ENCODE measurements at regions not wholly inside any gene's neighbourhood (a gene's known extent, or its start where the extent isn't known, plus 50 kb on each side); places are given as distances from the start of the nearest gene placed in this dataset.
"Not testable (repeated sequence)": the region's sequence is repeated elsewhere in the genome, so short reads cannot be mapped to it uniquely, and the experiment has no call there.

DNA sequence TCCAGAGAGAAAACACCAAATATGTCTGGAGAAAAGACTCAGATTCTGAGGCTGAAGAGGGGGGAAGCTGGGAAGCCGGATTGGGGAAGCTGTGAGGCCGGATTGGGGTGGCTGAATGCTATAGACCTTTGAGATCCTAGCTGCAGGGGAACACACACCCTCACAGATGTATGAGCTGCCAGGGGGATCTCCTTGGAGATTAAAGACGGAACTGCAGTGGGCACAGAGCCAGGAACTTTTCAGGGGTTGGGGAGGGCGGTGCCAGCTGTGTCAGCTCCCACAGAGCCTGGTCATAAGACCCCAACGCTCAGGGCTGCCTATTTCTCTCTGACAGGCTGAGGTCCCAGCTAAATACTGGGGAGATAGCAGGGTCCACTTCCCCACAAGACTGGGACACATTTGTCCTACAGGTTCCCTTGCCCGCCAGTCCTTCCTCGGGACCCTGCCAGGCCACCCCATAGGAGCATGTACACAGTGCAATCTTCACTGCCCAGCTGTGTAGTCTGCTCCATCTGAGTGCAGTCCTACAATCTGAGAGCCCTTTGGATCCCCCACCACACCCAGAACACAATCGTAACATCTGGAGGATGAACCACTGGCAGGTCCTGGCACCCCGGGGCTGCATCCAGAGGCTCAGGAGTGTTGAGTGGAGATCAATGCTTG is 1893.9 kb downstream of the PCDH9 start:
- Histone ChIP-seq H3K36me3 (replicated peaks; ENCODE audit: insufficient read depth, low read depth) (no peaks in the 10 kb centered on the region), H3K27ac (no peak overlapping the region), H3K27me3 (no peaks in the 10 kb centered on the region), H3K4me1 (ENCODE audit: insufficient read depth) (no peaks in the 10 kb centered on the region), H3K4me2 (no peak overlapping the region), H2AFZ (no peak overlapping the region), H3K79me2 (no peaks in the 10 kb centered on the region), H3K4me3 (no peak overlapping the region), H4K20me1 (ENCODE audit: insufficient read depth, poor library complexity, severe bottlenecking) (no peaks in the 10 kb centered on the region), H3K9me2 (replicated peaks; ENCODE audit: insufficient read depth) (no peaks in the 10 kb centered on the region), H3K9me3 (ENCODE audit: low read depth) (no peaks in the 10 kb centered on the region)
- WGBS (ENCODE audit: low lambda C conversion rate, missing lambda C conversion rate) = 85% methylated on average over 9 of the region's 9 CpGs
- TF ChIP-seq EZH2phosphoT487 (IDR thresholded peaks at IDR 0.05; ENCODE audit: low read depth, severe bottlenecking, unreplicated experiment) = no peak
- no peak for TF ChIP-seq EZH2 (IDR thresholded peaks at IDR 0.05; ENCODE audit: borderline replicate concordance)
- no peak for TF ChIP-seq CTCF (IDR thresholded peaks at IDR 0.05; ENCODE audit: poor library complexity)
- no peak for DNase-seq (ENCODE audit: low spot score)

GRCh38 chr13:65330691-65331090 is 1899.4 kb downstream of the PCDH9 start:
- 95% methylated on average over 14 of the region's 14 CpGs for WGBS (ENCODE audit: low lambda C conversion rate, missing lambda C conversion rate)
- Histone ChIP-seq H3K27me3 (no peaks in the 10 kb centered on the region), H3K9me2 (replicated peaks; ENCODE audit: insufficient read depth) (no peaks in the 10 kb centered on the region), H3K36me3 (replicated peaks; ENCODE audit: insufficient read depth, low read depth) (no peaks in the 10 kb centered on the region), H3K4me2 (no peak overlapping the region), H3K9me3 (ENCODE audit: low read depth) (no peaks in the 10 kb centered on the region), H3K4me3 (no peak overlapping the region), H3K27ac (no peak overlapping the region), H3K79me2 (no peaks in the 10 kb centered on the region), H4K20me1 (ENCODE audit: insufficient read depth, poor library complexity, severe bottlenecking) (no peaks in the 10 kb centered on the region), H3K4me1 (ENCODE audit: insufficient read depth) (no peaks in the 10 kb centered on the region), H2AFZ (no peak overlapping the region)
- DNase-seq (ENCODE audit: low spot score) = no peak
- no peak for TF ChIP-seq EZH2phosphoT487 (IDR thresholded peaks at IDR 0.05; ENCODE audit: low read depth, severe bottlenecking, unreplicated experiment)
- TF ChIP-seq CTCF (IDR thresholded peaks at IDR 0.05; ENCODE audit: poor library complexity) = no peak
- TF ChIP-seq EZH2 (IDR thresholded peaks at IDR 0.05; ENCODE audit: borderline replicate concordance) = no peak

- H4K20me1 ChIP-seq (ENCODE audit: insufficient read depth, poor library complexity, severe bottlenecking) = no peaks in the 10 kb centered on the region
- H3K4me3 ChIP-seq = no peak overlapping the region
- H3K9me2 ChIP-seq (replicated peaks; ENCODE audit: insufficient read depth) = no peaks in the 10 kb centered on the region
- no peak for TF ChIP-seq CTCF (IDR thresholded peaks at IDR 0.05; ENCODE audit: poor library complexity)
- no peak for TF ChIP-seq EZH2 (IDR thresholded peaks at IDR 0.05; ENCODE audit: borderline replicate concordance)
- TF ChIP-seq EZH2phosphoT487 (IDR thresholded peaks at IDR 0.05; ENCODE audit: low read depth, severe bottlenecking, unreplicated experiment) = no peak
- no peak overlapping the region for H3K27ac ChIP-seq
- H3K27me3 ChIP-seq = no peaks in the 10 kb centered on the region
- no peaks in the 10 kb centered on the region for H3K79me2 ChIP-seq
- 97% methylated on average over 17 of the region's 17 CpGs for WGBS (ENCODE audit: low lambda C conversion rate, missing lambda C conversion rate)
- no peak overlapping the region for H3K4me2 ChIP-seq
- no peaks in the 10 kb centered on the region for H3K36me3 ChIP-seq (replicated peaks; ENCODE audit: insufficient read depth, low read depth)
- H3K9me3 ChIP-seq (ENCODE audit: low read depth) = no peaks in the 10 kb centered on the region
- no peaks in the 10 kb centered on the region for H3K4me1 ChIP-seq (ENCODE audit: insufficient read depth)
- no peak for DNase-seq (ENCODE audit: low spot score)
- no peak overlapping the region for H2AFZ ChIP-seq
Observed at GRCh38 chr13:65330287-65330686, 1899.8 kb downstream of the PCDH9 start.

DNA sequence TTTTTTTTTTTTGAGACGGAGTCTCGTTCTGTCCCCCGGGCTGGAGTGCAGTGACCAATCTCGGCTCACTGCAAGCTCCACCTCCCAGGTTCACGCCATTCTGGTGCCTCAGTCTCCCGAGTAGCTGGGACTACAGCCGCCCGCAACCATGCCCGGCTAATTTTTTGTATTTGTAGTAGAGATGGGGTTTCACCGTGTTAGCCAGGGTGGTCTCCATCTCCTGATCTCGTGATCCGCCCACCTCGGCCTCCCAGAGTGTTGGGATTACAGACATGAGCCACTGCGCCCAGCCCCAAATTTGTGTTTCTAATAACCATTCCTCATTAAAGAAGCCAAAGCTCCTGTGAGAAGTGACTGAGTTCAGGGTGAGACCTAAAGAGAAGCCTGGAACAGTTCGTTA is 1906.9 kb downstream of the PCDH9 start:
- not testable (repeated sequence) for H3K9me3 ChIP-seq (ENCODE audit: low read depth); H3K4me1 ChIP-seq (ENCODE audit: insufficient read depth); H3K4me3 ChIP-seq; H2AFZ ChIP-seq; H3K27me3 ChIP-seq; DNase-seq (ENCODE audit: low spot score); H4K20me1 ChIP-seq (ENCODE audit: insufficient read depth, poor library complexity, severe bottlenecking); H3K4me2 ChIP-seq; H3K9me2 ChIP-seq (replicated peaks; ENCODE audit: insufficient read depth); H3K27ac ChIP-seq; H3K79me2 ChIP-seq; H3K36me3 ChIP-seq (replicated peaks; ENCODE audit: insufficient read depth, low read depth)
- 97% methylated on average over 14 of the region's 15 CpGs for WGBS (ENCODE audit: low lambda C conversion rate, missing lambda C conversion rate)

GRCh38 chr13:65321423-65321822 is 1908.7 kb downstream of the PCDH9 start:
- not testable (repeated sequence) for DNase-seq (ENCODE audit: low spot score); H3K79me2 ChIP-seq; H2AFZ ChIP-seq; H3K9me3 ChIP-seq (ENCODE audit: low read depth); H3K4me2 ChIP-seq; H3K27ac ChIP-seq; H4K20me1 ChIP-seq (ENCODE audit: insufficient read depth, poor library complexity, severe bottlenecking); H3K9me2 ChIP-seq (replicated peaks; ENCODE audit: insufficient read depth); H3K27me3 ChIP-seq; H3K4me3 ChIP-seq; H3K36me3 ChIP-seq (replicated peaks; ENCODE audit: insufficient read depth, low read depth); H3K4me1 ChIP-seq (ENCODE audit: insufficient read depth)
- WGBS (ENCODE audit: low lambda C conversion rate, missing lambda C conversion rate) = 92% methylated on average over 2 of the region's 2 CpGs

Data from hepatocyte (in vitro differentiated cells).